PC-9 (cell line): ENCODE measurements at regions not wholly inside any gene's neighbourhood (a gene's known extent, or its start where the extent isn't known, plus 50 kb on each side); places are given as distances from the start of the nearest gene placed in this dataset.

Experiments used
- BruUV-seq: library from RNA; stranded (reverse); fragments of 400-500 nt; replicated peaks from 2 replicates; lab custom pipeline; 2021; lab: Mats Ljungman, UMichigan
- CTCF ChIA-PET: fragments of 300-600 bp; sonication (Branson Sonifier 250); formaldehyde crosslinking; loops from one replicate; lab custom pipeline; 2022; ENCODE audit warnings: antibody characterized with exemption; lab: Charles Lee
- POLR2A ChIA-PET: fragments of 300-600 bp; sonication (Branson Sonifier 250); formaldehyde crosslinking; loops from one replicate; lab custom pipeline; 2022; ENCODE audit warnings: antibody characterized with exemption; ENCODE audit not compliant: unreplicated experiment; lab: Charles Lee
- DNase-seq, 2 experiments: peaks; one replicate each; pipeline versions ENCODE4 v3.0.0 to v3.0.0-alpha.2; 2015 to 2022; ENCODE audit warnings: mixed read lengths in 1 of 2
- H2AFZ ChIP-seq: fragments of 200-600 bp; sonication (generic); 2 replicates; pipeline ENCODE4 v1.8.1; 2017; ENCODE audit warnings: antibody characterized with exemption
- H3F3A ChIP-seq: fragments of 200-600 bp; sonication (generic); 2 replicates; pipeline ENCODE4 v1.8.1; 2017; ENCODE audit warnings: antibody characterized with exemption, mild to moderate bottlenecking, low read depth; ENCODE audit not compliant: insufficient read depth
- H3K27ac ChIP-seq: fragments of 200-600 bp; sonication (generic); 2 replicates; pipeline ENCODE4 v1.6.1; 2016; ENCODE audit warnings: mixed run types
- H3K27me3 ChIP-seq: fragments of 200-600 bp; sonication (generic); 2 replicates; pipeline ENCODE4 v1.6.1; 2016; ENCODE audit warnings: low read depth, mixed run types; ENCODE audit not compliant: insufficient read depth
- H3K36me3 ChIP-seq: fragments of 200-600 bp; sonication (generic); 2 replicates; pipeline ENCODE4 v1.6.1; 2016; ENCODE audit warnings: low read depth, mixed run types
- H3K4me1 ChIP-seq: fragments of 200-600 bp; sonication (generic); replicated peaks from 2 replicates; pipeline ENCODE4 v1.6.1; 2016; ENCODE audit warnings: mixed run types; ENCODE audit not compliant: insufficient read depth
- H3K4me2 ChIP-seq: fragments of 200-600 bp; sonication (generic); 2 replicates; pipeline ENCODE4 v1.6.1; 2017; ENCODE audit warnings: mixed run types
- H3K4me3 ChIP-seq: fragments of 200-600 bp; sonication (generic); 2 replicates; pipeline ENCODE4 v1.6.1; 2016; ENCODE audit warnings: mixed run types
- H3K79me2 ChIP-seq: fragments of 200-600 bp; sonication (generic); 2 replicates; pipeline ENCODE4 v1.6.1; 2017; ENCODE audit warnings: low read depth, mixed run types
- H3K9me2 ChIP-seq: fragments of 200-600 bp; sonication (generic); 2 replicates; pipeline ENCODE4 v1.8.1; 2017; ENCODE audit warnings: mild to moderate bottlenecking; ENCODE audit not compliant: insufficient read depth
- H3K9me3 ChIP-seq: fragments of 200-600 bp; sonication (generic); 2 replicates; pipeline ENCODE4 v1.8.1; 2016; ENCODE audit warnings: low read depth; ENCODE audit not compliant: insufficient read depth
- H4K20me1 ChIP-seq: fragments of 200-600 bp; sonication (generic); 2 replicates; pipeline ENCODE4 v1.8.1; 2017; ENCODE audit not compliant: insufficient read depth
- CTCF ChIP-seq: fragments of 200-600 bp; sonication (generic); conservative IDR thresholded peaks from 2 replicates; pipeline ENCODE4 v1.6.1; 2017; ENCODE audit warnings: mixed run types, antibody characterized with exemption, mild to moderate bottlenecking, moderate library complexity
- EZH2 ChIP-seq: fragments of 200-600 bp; sonication (generic); IDR thresholded peaks from 2 replicates; pipeline ENCODE4 v1.8.0; 2017; ENCODE audit warnings: antibody characterized with exemption, low read depth
- intact Hi-C: fragments of 100-400 bp; cut with micrococcal nuclease; formaldehyde crosslinking; loops from one replicate; pipeline ENCODE4 v1.10.0; 2022; ENCODE audit not compliant: unreplicated experiment

- Histone ChIP-seq H3K4me1 (no peaks in the 10 kb centered on the region), H2AFZ (no peak overlapping the region), H3K79me2 (no peaks in the 10 kb centered on the region), H3K9me2 (no peaks in the 10 kb centered on the region), H4K20me1 (no peaks in the 10 kb centered on the region), H3K27ac (no peak overlapping the region), H3K4me2 (no peak overlapping the region), H3F3A (no peaks in the 10 kb centered on the region), H3K4me3 (no peak overlapping the region), H3K36me3 (no peaks in the 10 kb centered on the region), H3K9me3 (no peaks in the 10 kb centered on the region), H3K27me3 (no peaks in the 10 kb centered on the region)
- no TSS peak for BruUV-seq
- intact Hi-C loops = no loop called here
- DNase-seq = no peak
- TF ChIP-seq CTCF (no peak), EZH2 (no peak)
- POLR2A ChIA-PET = no interaction called here
- CTCF ChIA-PET = no interaction called here
These were observed 136.3 kb upstream of the IGF1 start for GRCh38 chr12:102616692-102617091.

GRCh38 chr12:102611995-102612394 is 131.6 kb upstream of the IGF1 start:
- Histone ChIP-seq H3K4me2 (no peak overlapping the region), H4K20me1 (no peaks in the 10 kb centered on the region), H3K4me1 (no peaks in the 10 kb centered on the region), H3K79me2 (no peaks in the 10 kb centered on the region), H3K9me2 (no peaks in the 10 kb centered on the region; the same call in 1 of the 2 replicates), H3K9me3 (no peaks in the 10 kb centered on the region), H3F3A (no peaks in the 10 kb centered on the region), H2AFZ (no peak overlapping the region), H3K27me3 (no peaks in the 10 kb centered on the region), H3K36me3 (no peaks in the 10 kb centered on the region), H3K27ac (no peak overlapping the region), H3K4me3 (no peak overlapping the region)
- BruUV-seq = no TSS peak
- no peak for TF ChIP-seq CTCF
- no peak for TF ChIP-seq EZH2
- ChIA-PET CTCF (interaction anchor here (0.6 kb wide), 1 partner anchor 645 kb away, joined by 3 read pairs; no protein-coding TSS in a partner anchor), POLR2A (no interaction called here)
- intact Hi-C loops = no loop called here
- DNase-seq = no peak

- no peak for DNase-seq
- TF ChIP-seq CTCF (no peak), EZH2 (no peak)
- POLR2A ChIA-PET = no interaction called here
- H3K4me3 ChIP-seq = no peak overlapping the region
- BruUV-seq = no TSS peak
- no peaks in the 10 kb centered on the region for H3K9me3 ChIP-seq
- H3K36me3 ChIP-seq = no peaks in the 10 kb centered on the region
- no peaks in the 10 kb centered on the region for H3K27me3 ChIP-seq
- H3K4me1 ChIP-seq = no peaks in the 10 kb centered on the region
- no peaks in the 10 kb centered on the region for H4K20me1 ChIP-seq
- no peaks in the 10 kb centered on the region for H3K79me2 ChIP-seq
- no peak overlapping the region for H3K4me2 ChIP-seq
- intact Hi-C loops = no loop called here
- CTCF ChIA-PET = no interaction called here
- no peaks in the 10 kb centered on the region; the same call in 1 of the 2 replicates for H3K9me2 ChIP-seq
- H3F3A ChIP-seq = no peaks in the 10 kb centered on the region
- no peak overlapping the region for H2AFZ ChIP-seq
- H3K27ac ChIP-seq = no peak overlapping the region
These were observed 129.6 kb upstream of the IGF1 start for GRCh38 chr12:102609996-102610395.
